ENCODE measurements at regions not wholly inside any gene's neighbourhood (a gene's known extent, or its start where the extent isn't known, plus 50 kb on each side); places are given as distances from the start of the nearest gene placed in this dataset.

GRCh38 chr6:72497186-72497585 lies 124.7 kb upstream of the KCNQ5 start:
- Mint-ChIP-seq H3K9me3 (no peaks in the 10 kb centered on the region), H3K27me3 (ENCODE audit: low read depth) (no peaks in the 10 kb centered on the region), H3K36me3 (ENCODE audit: low read depth) (no peaks in the 10 kb centered on the region), H3K4me3 (no peak overlapping the region), H3K27ac (ENCODE audit: unreplicated experiment) (no peak overlapping the region), H3K4me1 (no peaks in the 10 kb centered on the region)
- DNase-seq (ENCODE audit: low read depth, low spot score), result no peak
- no peak for TF ChIP-seq CTCF (conservative IDR thresholded peaks at IDR 0.05)

GRCh38 chr6:72500669-72501068 lies 121.2 kb upstream of the KCNQ5 start:
- no peak overlapping the region for H3K4me3 Mint-ChIP-seq
- H3K27me3 Mint-ChIP-seq (ENCODE audit: low read depth), result no peaks in the 10 kb centered on the region
- DNase-seq (ENCODE audit: low read depth, low spot score), result no peak
- H3K9me3 Mint-ChIP-seq, result no peaks in the 10 kb centered on the region
- no peak overlapping the region for H3K27ac Mint-ChIP-seq (ENCODE audit: unreplicated experiment)
- no peaks in the 10 kb centered on the region for H3K36me3 Mint-ChIP-seq (ENCODE audit: low read depth)
- no peak for TF ChIP-seq CTCF (conservative IDR thresholded peaks at IDR 0.05)
- H3K4me1 Mint-ChIP-seq, result no peaks in the 10 kb centered on the region

GRCh38 chr6:72504406-72504805 lies 117.5 kb upstream of the KCNQ5 start:
- H3K27me3 Mint-ChIP-seq (ENCODE audit: low read depth), result peaks cover 1% of the 10 kb centered on the region
- no peaks in the 10 kb centered on the region for H3K4me1 Mint-ChIP-seq
- no peaks in the 10 kb centered on the region for H3K36me3 Mint-ChIP-seq (ENCODE audit: low read depth)
- no peak overlapping the region for H3K27ac Mint-ChIP-seq (ENCODE audit: unreplicated experiment)
- no peaks in the 10 kb centered on the region for H3K9me3 Mint-ChIP-seq
- TF ChIP-seq CTCF (conservative IDR thresholded peaks at IDR 0.05), result no peak
- DNase-seq (ENCODE audit: low read depth, low spot score), result no peak
- H3K4me3 Mint-ChIP-seq, result no peak overlapping the region

- TF ChIP-seq CTCF (conservative IDR thresholded peaks at IDR 0.05), result no peak
- Mint-ChIP-seq H3K4me3 (no peak overlapping the region), H3K27ac (ENCODE audit: unreplicated experiment) (no peak overlapping the region), H3K4me1 (no peaks in the 10 kb centered on the region), H3K36me3 (ENCODE audit: low read depth) (no peaks in the 10 kb centered on the region), H3K27me3 (ENCODE audit: low read depth) (peaks cover 12% of the 10 kb centered on the region), H3K9me3 (no peaks in the 10 kb centered on the region)
- no peak for DNase-seq (ENCODE audit: low read depth, low spot score)
Observed at GRCh38 chr6:72505446-72505845, 116.4 kb upstream of the KCNQ5 start.

GRCh38 chr6:72519871-72520270 lies 102.0 kb upstream of the KCNQ5 start:
- no peak overlapping the region for H3K27ac Mint-ChIP-seq (ENCODE audit: unreplicated experiment)

More at GRCh38 chr6:72519871-72520270, 102.0 kb upstream of the KCNQ5 start:
- no peak overlapping the region for H3K4me3 Mint-ChIP-seq
- H3K27me3 Mint-ChIP-seq (ENCODE audit: low read depth), result peaks cover 2% of the 10 kb centered on the region
- DNase-seq (ENCODE audit: low read depth, low spot score), result no peak
- H3K4me1 Mint-ChIP-seq, result no peaks in the 10 kb centered on the region
- no peaks in the 10 kb centered on the region for H3K9me3 Mint-ChIP-seq
- TF ChIP-seq CTCF (conservative IDR thresholded peaks at IDR 0.05), result no peak
- no peaks in the 10 kb centered on the region for H3K36me3 Mint-ChIP-seq (ENCODE audit: low read depth)
